Body of pancreas (tissue), 4 donors: ENCODE measurements at regions not wholly inside any gene's neighbourhood (a gene's known extent, or its start where the extent isn't known, plus 50 kb on each side); places are given as distances from the start of the nearest gene placed in this dataset.
A peak's percentile ranks its signal among the peaks of the same experiment; 100 is the strongest.

ENCODE experiments used
- CTCF ChIP-seq, 7 experiments: fragments of 450-650 bp in 4 of 7; fragments of 200-600 bp in 3 of 7; sonication (generic) in 3 of 7; IDR thresholded peaks; one replicate each; pipeline ENCODE4 v1.5.1; 2016 to 2019; ENCODE audit warnings: antibody characterized with exemption in 7 of 7
- POLR2A ChIP-seq, 3 donors: fragments of 450-650 bp; IDR thresholded peaks; one replicate each; pipeline ENCODE4 v1.6.1; 2016; ENCODE audit warnings: antibody characterized with exemption in 3 of 3, mild to moderate bottlenecking in 2 of 3

GRCh38 chr1:228837817-228838716 is 102.8 kb downstream of the RHOU start:
- TF ChIP-seq CTCF (IDR thresholded peaks at IDR 0.05), result no peak
- TF ChIP-seq POLR2A (IDR thresholded peaks at IDR 0.05), result peak in 2 of 3 donors; percentile 58 to 60
